NCI-H1694 treated with DMSO at 0.1 percent for 48 hours (cell line): ENCODE measurements at regions not wholly inside any gene's neighbourhood (a gene's known extent, or its start where the extent isn't known, plus 50 kb on each side); places are given as distances from the start of the nearest gene placed in this dataset.

Experiments
- DNase-seq: peaks from one replicate; lab custom pipeline; 2025; lab: John Stamatoyannopoulos, UW

GRCh38 chr12:115577401-115577800, 700.1 kb downstream of the MED13L start:
- no peak for DNase-seq

GRCh38 chr12:115574826-115575225, 702.7 kb downstream of the MED13L start:
- DNase-seq: no peak

- no peak for DNase-seq
These were observed 705.1 kb downstream of the MED13L start for GRCh38 chr12:115572440-115572839.

- DNase-seq: no peak
These were observed 706.0 kb downstream of the MED13L start for GRCh38 chr12:115571446-115571845.

GRCh38 chr12:115571027-115571426, 706.5 kb downstream of the MED13L start:
- DNase-seq: no peak

GRCh38 chr12:115570069-115570777, 707.3 kb downstream of the MED13L start:
- no peak for DNase-seq

GRCh38 chr12:115569345-115570068, 708.0 kb downstream of the MED13L start:
- no peak for DNase-seq

- DNase-seq: no peak
These were observed 719.2 kb downstream of the MED13L start for GRCh38 chr12:115558281-115558680.

- DNase-seq: no peak
These were observed 723.9 kb downstream of the MED13L start for GRCh38 chr12:115553622-115554021.

- DNase-seq: no peak
These were observed 734.2 kb downstream of the MED13L start for GRCh38 chr12:115543269-115543668.

GRCh38 chr12:115542656-115543055, 734.8 kb downstream of the MED13L start:
- DNase-seq: no peak

- DNase-seq: no peak
These were observed 735.5 kb downstream of the MED13L start for GRCh38 chr12:115541891-115542421.

- DNase-seq: no peak
These were observed 749.0 kb downstream of the MED13L start for GRCh38 chr12:115528466-115528865.

GRCh38 chr12:115521771-115522409, 755.6 kb downstream of the MED13L start:
- DNase-seq: no peak

- DNase-seq: no peak
These were observed 757.6 kb downstream of the MED13L start for GRCh38 chr12:115519887-115520286.

- DNase-seq: no peak
These were observed 758.1 kb downstream of the MED13L start for GRCh38 chr12:115519359-115519758.

- DNase-seq: no peak
These were observed 759.6 kb downstream of the MED13L start for GRCh38 chr12:115517913-115518312.

GRCh38 chr12:115511986-115512711, 765.3 kb downstream of the MED13L start:
- DNase-seq: no peak

- no peak for DNase-seq
These were observed 766.2 kb downstream of the MED13L start for GRCh38 chr12:115511305-115511704.

GRCh38 chr12:115508990-115509389, 768.5 kb downstream of the MED13L start:
- DNase-seq: no peak

- no peak for DNase-seq
These were observed 769.4 kb downstream of the MED13L start for GRCh38 chr12:115507951-115508722.

- DNase-seq: no peak
These were observed 770.0 kb downstream of the MED13L start for GRCh38 chr12:115507560-115507889.
